Stimulated activated naive CD8-positive, alpha-beta T cell treated with anti-CD3 and anti-CD28 coated beads, Interleukin-15, Interleukin-2, amounts not matched to agents 100 U/mL and 50 U/mL, for 24 hours (primary cell): ENCODE measurements at regions not wholly inside any gene's neighbourhood (a gene's known extent, or its start where the extent isn't known, plus 50 kb on each side); places are given as distances from the start of the nearest gene placed in this dataset.

ENCODE experiments used
- ATAC-seq: fragments of 150-1000 bp; cut with Tn5 transposase; one replicate; pipeline ENCODE4 v1.10.0; 2021
- DNase-seq: peaks from one replicate; pipeline ENCODE4 v3.0.0; 2021

- no peak for ATAC-seq
- no peak for DNase-seq
Observed at GRCh38 chr1:244265507-244265906, 186.2 kb downstream of the ADSS2 start.

- ATAC-seq (no peak), DNase-seq (no peak)
Observed at GRCh38 chr1:244269169-244269568, 182.5 kb downstream of the ADSS2 start.

- DNase-seq (no peak), ATAC-seq (no peak)
Observed at GRCh38 chr1:244271004-244271403, 180.7 kb downstream of the ADSS2 start.

GRCh38 chr1:244271691-244272308 is 179.9 kb downstream of the ADSS2 start:
- no peak for ATAC-seq
- no peak for DNase-seq

- DNase-seq (peak; percentile 66), ATAC-seq (peak; percentile 71)
Observed at GRCh38 chr1:244272471-244273261, 179.0 kb downstream of the ADSS2 start.

GRCh38 chr1:244273262-244273844 is 178.4 kb downstream of the ADSS2 start:
- no peak for ATAC-seq
- no peak for DNase-seq

GRCh38 chr1:244273845-244274619 is 177.7 kb downstream of the ADSS2 start:
- DNase-seq (no peak), ATAC-seq (no peak)

GRCh38 chr1:244276646-244277045 is 175.1 kb downstream of the ADSS2 start:
- no peak for DNase-seq
- ATAC-seq = no peak

GRCh38 chr1:244280201-244280600 is 171.5 kb downstream of the ADSS2 start:
- ATAC-seq = no peak
- DNase-seq = no peak

- DNase-seq = no peak
Observed at GRCh38 chr1:244280859-244281258, 170.8 kb downstream of the ADSS2 start.

GRCh38 chr1:244283772-244284171 is 167.9 kb downstream of the ADSS2 start:
- no peak for DNase-seq
- no peak for ATAC-seq

More at GRCh38 chr1:244280859-244281258, 170.8 kb downstream of the ADSS2 start:
- no peak for ATAC-seq

GRCh38 chr1:244284641-244285156 is 167.0 kb downstream of the ADSS2 start:
- DNase-seq (no peak), ATAC-seq (no peak)

GRCh38 chr1:244286341-244286740 is 165.4 kb downstream of the ADSS2 start:
- ATAC-seq = no peak
- DNase-seq = no peak

- DNase-seq (no peak), ATAC-seq (no peak)
Observed at GRCh38 chr1:244287726-244288125, 164.0 kb downstream of the ADSS2 start.

GRCh38 chr1:244288663-244289062 is 163.0 kb downstream of the ADSS2 start:
- no peak for ATAC-seq
- DNase-seq = no peak

GRCh38 chr1:244289991-244290785 is 161.5 kb downstream of the ADSS2 start:
- DNase-seq (no peak), ATAC-seq (no peak)

GRCh38 chr1:244291236-244292201 is 160.2 kb downstream of the ADSS2 start:
- ATAC-seq = no peak
- no peak for DNase-seq

- no peak for ATAC-seq
- no peak for DNase-seq
Observed at GRCh38 chr1:244294599-244295224, 157.0 kb downstream of the ADSS2 start.

GRCh38 chr1:244296003-244296402 is 155.7 kb downstream of the ADSS2 start:
- ATAC-seq = no peak
- no peak for DNase-seq

- ATAC-seq (no peak), DNase-seq (no peak)
Observed at GRCh38 chr1:244296447-244296846, 155.3 kb downstream of the ADSS2 start.
